GM21526 (cell line): ENCODE measurements at regions not wholly inside any gene's neighbourhood (a gene's known extent, or its start where the extent isn't known, plus 50 kb on each side); places are given as distances from the start of the nearest gene placed in this dataset.

ENCODE experiments used
- ATAC-seq: cut with Tn5 transposase; IDR thresholded peaks from one replicate; pipeline ENCODE4 v1.9.1; 2021; ENCODE audit warnings: moderate library complexity; ENCODE audit not compliant: unreplicated experiment, low FRiP score

DNA sequence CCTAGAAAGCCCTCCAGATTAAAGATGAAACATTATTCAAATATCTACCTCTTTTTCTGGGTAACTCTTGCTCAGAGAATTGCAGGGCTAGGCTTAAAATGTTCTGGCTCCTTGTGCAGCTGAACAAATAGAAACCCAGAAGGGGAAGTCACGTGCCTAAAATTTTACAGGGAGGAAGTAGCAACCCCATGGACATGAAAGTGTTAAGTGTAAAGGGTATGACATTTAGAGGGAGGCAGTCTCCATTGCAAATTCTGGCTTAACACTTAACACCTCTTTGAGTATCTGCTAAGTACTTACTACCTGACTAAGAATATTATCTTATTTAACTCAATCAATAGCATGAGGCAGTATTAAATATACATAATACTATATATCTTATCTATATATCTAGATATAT is 376.1 kb upstream of the ERCC4 start:
- ATAC-seq, result no peak

DNA sequence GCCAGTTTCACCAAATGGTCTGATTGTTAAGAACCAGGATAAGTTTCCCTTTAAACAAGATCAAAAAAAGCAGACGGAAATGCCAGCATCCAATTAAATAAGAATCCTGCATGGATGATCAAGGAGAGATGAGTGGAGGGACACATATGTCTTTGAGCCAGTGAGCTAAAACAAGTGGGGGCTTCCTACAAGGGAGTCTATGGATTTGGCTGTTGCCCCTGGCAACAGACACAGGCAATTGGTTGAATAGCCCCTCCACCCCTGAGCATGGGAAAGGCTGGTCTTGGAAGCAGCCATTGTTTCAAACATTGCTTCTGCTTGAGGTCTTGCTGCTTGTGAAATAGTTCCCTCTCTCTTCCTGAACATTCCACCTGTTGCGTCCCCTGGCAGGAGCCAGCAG is 374.7 kb upstream of the ERCC4 start:
- ATAC-seq, result no peak

DNA sequence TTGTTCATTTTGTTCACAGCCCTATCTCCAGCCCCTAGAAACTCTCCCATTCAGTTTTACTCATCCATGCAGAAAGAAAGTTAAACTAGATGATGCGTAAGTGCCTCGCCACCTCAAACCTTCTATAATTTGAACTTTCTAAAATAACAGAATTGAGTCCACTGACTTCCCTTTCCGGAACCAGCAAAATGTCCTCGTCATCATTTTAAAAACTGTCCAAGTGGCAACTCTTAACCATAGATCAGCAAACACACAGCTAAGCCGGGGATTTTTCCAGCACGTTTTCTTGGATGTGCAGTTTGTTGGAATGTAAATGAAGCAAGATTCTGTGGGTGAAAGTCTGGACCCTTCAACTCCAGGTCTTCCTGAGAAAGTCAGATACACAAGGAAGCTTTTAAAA is 369.7 kb upstream of the ERCC4 start:
- no peak for ATAC-seq

DNA sequence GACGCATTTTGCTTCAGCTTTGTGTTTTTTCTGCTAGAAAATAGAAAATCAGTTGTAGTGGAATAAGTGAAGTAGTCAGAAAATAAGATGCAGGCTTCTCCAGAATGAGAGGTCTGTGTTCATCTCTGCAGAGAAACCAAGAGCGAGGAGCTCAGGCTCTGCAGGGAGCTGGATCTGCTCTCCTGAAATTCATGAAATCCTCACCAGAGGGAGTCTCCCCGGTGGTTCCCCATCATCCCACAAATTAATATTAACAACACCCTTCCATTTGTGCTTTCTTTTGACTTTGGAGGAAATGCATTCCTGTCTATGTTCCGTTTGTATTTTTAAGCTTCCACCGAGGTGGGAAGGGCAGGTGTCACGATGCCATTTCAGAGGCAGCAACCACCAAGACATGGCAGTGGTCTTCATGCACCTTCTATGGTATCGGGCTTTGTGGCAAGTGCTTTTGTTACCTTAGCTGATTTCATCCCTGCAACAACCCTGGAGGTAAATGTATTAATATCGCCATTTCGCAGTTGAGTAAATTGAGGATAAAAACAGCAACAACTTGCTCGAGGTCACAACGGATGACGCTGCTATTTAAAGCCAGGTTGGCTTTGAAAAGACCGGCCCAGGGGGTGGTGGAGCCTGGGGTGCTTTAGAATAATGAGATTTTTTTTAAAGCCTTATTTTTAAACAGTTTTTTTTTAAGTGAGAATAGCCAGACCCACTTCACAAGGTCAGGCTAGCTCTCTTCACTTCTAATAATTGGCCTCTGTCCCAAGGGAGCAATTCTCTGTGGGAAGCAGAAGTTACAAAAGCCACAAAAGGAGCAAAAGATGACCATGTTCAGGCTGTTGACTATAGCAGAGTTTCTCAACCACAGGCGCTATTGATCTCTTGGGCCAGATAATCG is 367.6 kb upstream of the ERCC4 start:
- ATAC-seq, result no peak

DNA sequence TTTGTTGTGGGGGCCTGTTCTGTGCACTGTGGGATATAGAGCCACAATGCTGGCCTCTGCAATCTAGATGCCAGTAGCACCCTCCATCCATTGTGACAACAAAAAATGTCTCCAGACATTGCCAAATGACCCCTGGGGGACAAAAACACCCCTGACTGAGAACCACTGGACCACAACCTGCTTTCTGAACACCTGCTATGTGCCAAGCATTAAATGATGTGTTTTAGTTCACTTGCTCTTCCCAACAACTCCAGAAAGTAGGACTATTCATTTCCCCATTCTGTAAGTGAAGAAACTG is 367.0 kb upstream of the ERCC4 start:
- no peak for ATAC-seq

DNA sequence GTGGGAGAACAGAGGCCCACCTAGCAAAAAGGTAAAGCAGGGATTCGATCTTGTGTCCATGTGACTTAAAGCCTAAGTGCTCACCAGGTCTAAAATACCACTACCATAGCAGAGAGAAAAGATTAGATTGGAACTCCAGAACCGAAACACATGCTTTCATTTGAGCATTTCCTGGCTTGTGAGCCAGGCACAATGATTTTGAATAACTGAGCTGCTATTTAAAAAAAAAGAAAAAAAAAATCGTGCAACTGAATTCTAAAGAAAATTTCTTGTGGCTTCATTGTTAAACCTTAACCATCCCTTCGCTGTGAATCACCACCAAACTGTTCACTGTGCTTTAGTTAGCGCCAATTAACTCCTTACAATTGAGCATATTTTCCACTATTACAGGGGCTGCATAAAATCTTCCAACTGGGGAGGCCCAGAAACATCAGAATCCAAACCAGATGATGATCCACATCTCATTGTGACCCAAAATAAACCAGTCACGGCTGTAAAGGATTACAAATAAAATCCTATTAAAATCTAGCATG is 366.4 kb upstream of the ERCC4 start:
- ATAC-seq, result no peak

DNA sequence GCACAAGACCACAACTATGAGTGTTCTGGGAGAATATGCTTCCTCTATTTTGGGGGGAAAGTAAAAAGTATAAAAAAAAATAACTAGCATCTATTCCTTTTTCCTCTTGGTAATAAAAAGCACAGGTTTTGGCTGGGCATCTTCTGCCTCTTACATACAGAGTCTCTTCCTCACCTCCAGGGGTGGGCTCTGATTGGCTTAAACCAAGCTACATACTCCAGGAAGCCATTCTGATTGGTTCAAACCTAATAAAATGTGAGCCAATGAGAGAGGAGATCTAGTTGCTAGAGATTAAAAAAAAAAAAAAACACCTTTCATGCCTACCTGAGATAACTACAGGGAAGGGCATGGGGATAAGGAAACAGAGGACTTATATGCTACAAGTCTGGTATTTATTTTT is 365.9 kb upstream of the ERCC4 start:
- ATAC-seq, result no peak

DNA sequence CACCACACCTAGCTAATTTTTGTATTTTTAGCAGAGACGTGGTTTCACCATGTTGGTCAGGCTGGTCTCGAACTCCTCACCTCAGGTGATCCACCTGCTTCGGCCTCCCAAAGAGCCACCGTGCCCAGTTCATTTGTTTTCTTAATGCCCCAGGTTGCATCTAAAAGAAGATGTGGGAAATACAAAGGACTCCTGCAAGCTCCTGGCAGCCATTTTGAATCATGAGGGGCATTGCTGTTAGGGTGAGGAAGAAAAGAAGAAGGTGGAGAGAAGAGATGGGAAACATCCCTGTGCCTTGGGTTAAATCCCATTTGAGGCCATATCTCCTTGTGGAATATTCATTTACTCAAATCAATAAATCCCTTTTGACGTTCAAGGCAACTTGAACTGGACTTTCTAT is 365.3 kb upstream of the ERCC4 start:
- ATAC-seq, result no peak

DNA sequence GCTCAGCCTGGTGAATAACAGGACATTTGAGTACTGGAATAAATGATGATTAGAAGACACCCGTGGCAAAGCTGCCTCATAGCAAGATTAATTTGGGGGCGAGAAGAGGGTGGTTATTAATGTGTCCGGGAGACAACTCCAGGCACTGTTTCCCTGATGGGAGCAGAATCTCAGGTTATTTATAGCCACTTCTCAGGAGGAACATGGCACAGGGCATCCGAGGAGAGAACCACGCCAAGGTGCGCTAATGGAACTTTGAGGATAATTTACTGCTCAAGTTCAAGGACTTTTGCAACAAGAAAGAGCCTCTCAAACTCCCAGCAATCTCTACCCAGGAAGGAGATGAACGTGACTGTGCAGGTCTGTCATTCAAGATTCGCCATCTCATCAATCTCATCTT is 362.5 kb upstream of the ERCC4 start:
- no peak for ATAC-seq

DNA sequence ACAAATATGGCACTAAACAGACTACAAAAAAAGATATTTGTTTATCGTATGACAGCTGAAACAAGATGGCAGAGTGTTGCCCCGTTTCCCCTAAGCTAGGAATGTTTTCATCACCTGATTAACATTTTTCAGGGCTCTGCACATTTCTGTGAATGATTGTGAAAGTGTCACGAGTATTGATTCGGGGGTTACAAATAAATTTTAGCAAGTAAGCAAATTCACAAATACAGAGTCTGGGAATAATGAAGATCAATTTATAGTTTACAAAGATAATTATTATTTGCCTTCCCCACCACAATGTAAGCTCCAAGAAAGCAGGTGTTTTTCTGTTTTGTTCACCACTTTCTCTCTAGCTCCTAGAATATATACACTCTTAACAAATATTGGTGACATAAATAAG is 361.2 kb upstream of the ERCC4 start:
- ATAC-seq, result no peak

DNA sequence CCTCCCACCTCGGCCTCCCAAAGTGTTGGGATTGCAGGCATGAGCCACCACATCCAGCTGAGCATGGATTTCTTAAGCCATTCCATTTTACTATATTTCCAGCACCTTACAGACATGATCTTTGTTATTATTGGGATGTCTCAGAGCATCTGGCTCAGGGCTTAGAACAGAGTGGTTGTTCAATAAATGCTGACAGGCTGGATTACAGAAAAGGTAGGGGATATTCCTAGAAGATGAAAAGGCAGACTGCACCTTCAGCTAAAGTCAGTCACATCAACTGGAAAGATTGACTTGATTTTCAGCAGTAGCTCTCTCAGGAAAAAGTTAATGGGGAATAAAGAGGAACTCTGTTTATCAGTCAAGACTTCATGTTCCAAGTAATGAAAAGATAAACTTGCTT is 360.3 kb upstream of the ERCC4 start:
- ATAC-seq, result no peak

DNA sequence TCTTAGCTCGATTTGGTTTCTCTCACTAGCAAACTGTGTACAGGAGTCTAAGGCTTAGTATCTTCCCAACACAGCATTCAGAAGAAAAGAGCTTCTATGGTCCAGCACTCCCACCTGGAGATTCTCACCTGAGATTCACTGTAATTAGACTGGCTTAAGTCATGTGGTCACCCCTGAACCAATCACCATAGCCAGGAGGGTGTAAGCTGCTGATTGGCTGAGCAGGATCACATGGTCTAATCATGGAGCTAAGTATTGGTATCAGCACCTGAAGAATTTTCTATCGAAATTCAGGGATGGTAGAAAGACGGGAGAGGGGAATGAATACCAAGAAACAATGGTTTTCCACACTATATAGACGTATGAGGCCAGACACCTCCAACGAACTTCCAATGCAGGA is 359.8 kb upstream of the ERCC4 start:
- no peak for ATAC-seq

DNA sequence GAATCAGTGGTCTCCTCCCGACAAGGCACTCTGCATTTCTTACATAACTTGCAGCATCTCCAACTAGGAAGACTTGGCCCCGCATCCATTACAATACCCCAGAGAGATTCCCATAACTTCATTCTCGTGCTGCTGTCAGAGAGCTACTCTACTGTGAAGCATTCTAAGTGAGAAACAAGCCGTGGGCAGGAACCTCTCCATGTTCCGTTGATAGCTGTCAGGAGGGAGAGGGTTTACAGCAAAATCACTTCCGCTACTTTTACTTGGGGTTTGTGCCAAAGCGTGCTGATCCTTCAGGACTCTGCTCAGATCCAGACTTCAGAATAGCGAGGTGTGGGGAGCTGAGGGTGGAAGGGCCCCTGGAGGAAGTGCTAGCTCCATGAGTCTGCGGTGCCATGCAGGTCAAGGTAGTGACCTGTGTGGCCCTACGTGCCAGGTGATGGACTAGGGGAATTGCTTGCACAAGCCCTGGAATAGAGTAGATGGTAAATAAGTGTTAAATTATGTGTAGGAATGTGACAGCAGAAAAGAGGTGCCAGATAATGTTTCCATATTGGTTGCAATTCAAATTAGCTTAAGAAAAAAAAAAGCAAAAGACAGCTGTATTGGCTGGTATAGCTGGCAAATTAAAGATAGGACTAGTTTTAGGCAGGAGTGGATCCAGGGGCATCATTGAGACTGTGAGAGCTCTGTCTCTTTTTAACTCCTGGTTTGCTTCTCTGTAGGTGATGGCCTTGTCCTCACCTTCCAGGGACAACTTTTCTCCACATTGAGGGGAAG is 358.5 kb upstream of the ERCC4 start:
- no peak for ATAC-seq

DNA sequence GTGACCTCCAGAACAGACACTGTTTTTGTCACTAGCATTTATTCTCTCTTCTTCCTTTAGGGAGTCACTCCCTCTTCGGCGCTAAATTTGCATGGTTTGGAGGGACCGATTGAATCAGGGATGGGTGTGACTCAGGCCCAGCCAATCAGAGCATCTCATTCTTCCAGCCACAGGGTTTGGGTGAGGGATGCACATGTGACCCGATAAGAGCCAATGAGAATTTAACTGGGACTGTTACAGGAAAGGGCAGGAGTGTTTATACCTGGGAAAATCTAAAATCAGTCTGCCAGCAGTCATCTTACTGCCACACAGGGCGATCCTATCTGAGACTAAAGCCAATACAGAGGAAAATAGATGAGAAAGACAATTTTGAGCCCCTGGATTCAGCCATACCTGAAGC is 351.2 kb upstream of the ERCC4 start:
- no peak for ATAC-seq

DNA sequence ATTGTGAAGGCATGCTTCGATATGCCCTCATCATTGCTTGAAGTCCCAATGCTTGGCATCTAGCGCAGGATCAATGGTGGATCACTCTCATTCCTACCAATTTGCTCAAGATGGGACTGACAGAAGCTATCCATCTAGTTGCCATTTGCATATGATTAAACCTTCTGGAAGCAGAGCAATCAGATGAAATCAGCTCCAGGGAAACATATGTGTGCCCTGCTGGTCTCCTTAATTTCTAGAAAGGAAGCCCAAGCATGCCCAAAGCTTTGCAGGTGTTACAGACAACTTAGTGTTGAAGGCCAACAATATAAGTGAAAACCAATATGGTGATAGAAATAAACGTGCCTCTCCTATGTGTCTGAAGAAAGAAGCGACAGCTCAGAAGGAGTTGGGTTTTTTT is 350.0 kb upstream of the ERCC4 start:
- no peak for ATAC-seq

DNA sequence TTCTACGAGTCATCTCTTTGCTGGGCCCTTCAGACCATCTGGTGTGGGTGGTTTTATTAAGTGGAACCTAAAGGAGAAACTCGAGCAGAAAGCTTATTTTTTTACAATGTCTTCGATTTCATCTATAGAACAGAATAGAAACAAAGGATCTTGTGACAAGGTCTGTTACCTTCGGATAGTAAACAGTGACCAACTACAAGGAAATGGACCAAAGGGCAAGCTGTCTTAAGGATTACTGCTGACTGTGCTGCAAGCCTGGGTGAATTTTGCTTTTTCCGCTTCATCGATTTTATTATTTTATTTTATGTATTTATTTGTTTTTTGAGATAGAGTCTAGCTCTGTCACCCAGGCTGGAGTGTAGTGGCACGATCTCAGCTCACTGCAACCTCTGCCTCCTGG is 348.9 kb upstream of the ERCC4 start:
- no peak for ATAC-seq

DNA sequence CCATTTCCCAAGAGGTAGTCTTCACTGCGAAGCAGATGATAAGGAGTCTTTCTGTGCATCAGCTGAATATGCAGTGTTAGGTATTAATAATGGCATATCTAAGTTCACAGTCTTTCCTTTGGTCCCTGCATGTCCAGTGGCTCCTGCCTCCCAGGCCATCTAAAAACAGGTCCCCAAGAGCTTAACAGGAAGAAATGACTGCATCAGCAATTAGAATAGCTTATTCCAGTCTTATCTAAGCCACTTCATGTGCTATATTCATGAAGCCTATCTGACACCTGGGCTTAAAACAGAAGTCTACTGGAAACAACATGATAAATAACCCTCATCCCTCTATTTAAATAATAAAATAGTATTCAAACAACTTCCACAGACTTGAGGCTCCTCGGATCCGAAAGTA is 346.1 kb upstream of the ERCC4 start:
- ATAC-seq, result no peak

DNA sequence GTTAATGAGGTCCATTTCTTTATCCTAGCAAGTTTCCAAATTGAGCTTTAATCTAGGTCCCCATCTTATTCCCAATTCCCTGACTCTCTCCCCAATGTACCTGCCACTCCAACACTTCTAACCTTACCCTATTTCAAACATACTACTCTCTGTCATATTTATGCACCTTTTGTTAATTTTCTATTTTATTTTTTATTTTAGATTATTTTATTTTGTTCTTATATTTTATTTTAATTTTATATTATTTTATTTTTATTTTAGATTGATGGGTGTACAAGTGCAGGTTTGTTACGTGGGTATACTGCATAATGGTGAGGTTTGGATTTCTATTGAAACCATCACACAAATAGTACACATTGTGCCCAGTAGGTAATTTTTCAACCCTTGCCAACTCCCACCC is 333.9 kb upstream of the ERCC4 start:
- no peak for ATAC-seq

DNA sequence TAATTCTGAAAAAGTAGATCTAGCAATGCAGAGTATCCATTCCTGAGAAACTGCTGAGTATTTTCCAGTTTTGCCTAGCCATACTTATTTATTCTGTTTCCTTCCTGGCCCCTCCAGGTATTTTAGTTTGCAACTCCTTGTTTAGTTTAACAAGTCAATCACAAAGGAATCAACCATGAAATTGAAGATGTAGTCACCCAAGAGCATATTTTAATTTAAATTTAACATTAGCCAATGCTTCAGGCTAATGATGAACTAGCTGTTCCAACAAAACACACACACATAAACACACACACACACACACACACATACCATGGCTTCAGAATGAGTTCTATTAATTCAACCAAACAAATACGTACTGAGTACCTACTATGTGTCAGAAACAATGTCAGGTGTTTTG is 332.8 kb upstream of the ERCC4 start:
- ATAC-seq, result no peak

DNA sequence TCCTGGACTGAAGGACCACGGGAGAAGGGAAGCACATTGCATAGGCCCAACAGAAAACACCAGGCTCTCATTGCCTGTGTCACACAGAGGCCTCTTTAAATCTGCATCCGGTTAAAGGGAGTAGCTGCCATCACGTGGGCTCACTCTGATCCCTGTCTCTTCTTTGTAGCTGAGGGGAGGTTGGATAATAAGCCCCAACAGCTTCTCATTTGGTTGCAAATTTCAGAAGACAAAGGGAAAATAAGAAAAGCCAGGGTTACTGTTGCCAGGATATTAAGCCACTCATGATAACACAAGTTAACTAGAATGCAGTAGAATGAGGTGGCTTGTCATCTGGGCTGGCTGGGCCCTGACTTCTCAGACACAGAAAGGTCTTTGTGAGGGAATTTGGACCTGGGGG is 325.1 kb upstream of the ERCC4 start:
- no peak for ATAC-seq

DNA sequence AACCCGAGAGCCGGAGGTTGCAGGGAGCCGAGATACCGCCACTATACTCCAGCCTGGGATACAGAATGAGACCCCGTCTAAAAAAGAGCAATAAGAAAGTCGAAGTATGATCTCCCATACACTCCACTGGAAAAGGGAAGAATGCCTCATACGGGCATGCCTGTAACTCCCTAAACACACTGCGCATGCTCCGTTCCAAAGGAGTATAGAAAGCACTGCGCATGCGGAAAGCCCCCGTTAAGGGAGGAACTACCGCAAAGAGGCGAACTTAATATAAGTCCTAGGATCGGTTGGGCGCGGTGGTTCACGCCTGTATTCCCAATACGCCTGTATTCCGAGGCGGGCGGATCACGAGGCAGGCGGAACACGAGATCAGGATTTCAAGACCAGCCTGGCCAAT is 313.1 kb upstream of the ERCC4 start:
- no peak for ATAC-seq

DNA sequence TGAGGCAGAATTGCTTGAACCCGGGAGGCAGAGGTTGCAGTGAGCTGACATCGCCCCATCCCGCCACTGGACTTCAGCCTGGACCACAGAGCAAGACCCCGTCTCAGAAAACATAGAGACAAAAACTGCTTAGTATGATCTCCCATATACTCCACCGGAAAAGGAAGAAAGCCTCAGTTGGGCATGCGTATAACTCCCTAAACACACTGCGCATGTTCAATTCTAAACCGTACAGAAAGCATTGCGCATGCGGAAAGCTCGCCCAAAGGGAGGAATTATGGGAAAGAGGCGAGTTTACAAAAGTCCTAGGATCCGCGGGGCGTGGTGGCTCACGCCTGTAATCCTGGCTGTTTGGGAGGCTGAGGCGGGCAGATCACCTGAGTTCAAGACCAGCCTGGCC is 312.7 kb upstream of the ERCC4 start:
- ATAC-seq, result no peak
